ENCODE measurements at regions not wholly inside any gene's neighbourhood (a gene's known extent, or its start where the extent isn't known, plus 50 kb on each side); places are given as distances from the start of the nearest gene placed in this dataset.
"Not testable (repeated sequence)": the region's sequence is repeated elsewhere in the genome, so short reads cannot be mapped to it uniquely, and the experiment has no call there.

GRCh38 chr7:15128716-15129115 is 226.2 kb upstream of the DGKB start:
- ATAC-seq (no peak), FAIRE-seq (no peak), DNase-seq (ENCODE audit: low spot score) (no peak)
- no peak overlapping the region for H2AFZ ChIP-seq (ENCODE audit: low read length)
- TF ChIP-seq MLX (CRISPR knock-in tag; IDR thresholded peaks at IDR 0.05) (no peak), ZNF747 (CRISPR knock-in tag; IDR thresholded peaks at IDR 0.05; ENCODE audit: borderline replicate concordance) (no peak), PLSCR1 (CRISPR knock-in tag; IDR thresholded peaks at IDR 0.05; ENCODE audit: borderline replicate concordance) (no peak), ZNF432 (CRISPR knock-in tag; IDR thresholded peaks at IDR 0.05; ENCODE audit: borderline replicate concordance) (no peak), HMG20A (CRISPR knock-in tag; IDR thresholded peaks at IDR 0.05; ENCODE audit: borderline replicate concordance) (no peak), ZBTB14 (CRISPR knock-in tag; IDR thresholded peaks at IDR 0.05) (no peak), ZBTB25 (CRISPR knock-in tag; IDR thresholded peaks at IDR 0.05) (no peak), ZNF572 (CRISPR knock-in tag; IDR thresholded peaks at IDR 0.05) (no peak), ZNF280D (CRISPR knock-in tag; IDR thresholded peaks at IDR 0.05) (no peak), POLR2A (IDR thresholded peaks at IDR 0.05; ENCODE audit: insufficient read depth in 1 of 2, low read depth in 2 of 2, low read length in 2 of 2) (no peak)
- no peaks in the 10 kb centered on the region for H3K79me2 ChIP-seq (ENCODE audit: insufficient read depth, low read length)
- no peaks in the 10 kb centered on the region for H3K4me1 ChIP-seq (ENCODE audit: insufficient read depth, low read length)
- no peaks in the 10 kb centered on the region for H3K36me3 ChIP-seq (replicated peaks in 1 of 2; ENCODE audit: control insufficient read depth in 1 of 2, insufficient read depth in 2 of 2, low read length in 2 of 2)
- 0 out of 2 replicates have a peak, but pooled peaks cover 27% of the 10 kb centered on the region for H3K9me3 ChIP-seq (ENCODE audit: low read length)
- H3K4me2 ChIP-seq (ENCODE audit: low read depth, low read length): no peak overlapping the region
- H3K9ac ChIP-seq (ENCODE audit: insufficient read depth, low read depth, low read length): no peak overlapping the region
- intact Hi-C loops (cut with micrococcal nuclease; ENCODE audit: unreplicated experiment) (no loop called here), in situ Hi-C loops (cut with HindIII; ENCODE audit: extremely low pct_ligation_motif_present, low pct_unique_long_range_greater_than_20kb) (no loop called here)
- H3K27ac ChIP-seq (ENCODE audit: extremely low read length, insufficient read depth, low read length): no peak overlapping the region
- no TSS peak for BruUV-seq (replicated peaks)
- 10% methylated on average over 2 of the region's 2 CpGs for WGBS (ENCODE audit: low lambda C conversion rate)
- H4K20me1 ChIP-seq (ENCODE audit: insufficient read depth, low read length): no peaks in the 10 kb centered on the region
- ChIA-PET POLR2A (no interaction called here), CTCF (ENCODE audit: low intra/inter-chr PET ratio, low total read pairs) (no interaction called here)
- no peak overlapping the region for H3K4me3 ChIP-seq (replicated peaks in 1 of 3; ENCODE audit: insufficient read depth in 1 of 3, low read depth in 2 of 3, low read length in 3 of 3)
- H3K27me3 ChIP-seq (ENCODE audit: control insufficient read depth in 1 of 2, insufficient read depth in 2 of 2, low read length in 2 of 2): no peaks in the 10 kb centered on the region

GRCh38 chr7:15126653-15127052 is 224.1 kb upstream of the DGKB start:
- CTCF ChIA-PET (ENCODE audit: low intra/inter-chr PET ratio, low total read pairs); intact Hi-C loops (cut with micrococcal nuclease; ENCODE audit: unreplicated experiment); H3K36me3 ChIP-seq (replicated peaks in 1 of 2; ENCODE audit: control insufficient read depth in 1 of 2, insufficient read depth in 2 of 2, low read length in 2 of 2); H3K27ac ChIP-seq (ENCODE audit: extremely low read length, insufficient read depth, low read length); DNase-seq (ENCODE audit: low spot score); FAIRE-seq; in situ Hi-C loops (cut with HindIII; ENCODE audit: extremely low pct_ligation_motif_present, low pct_unique_long_range_greater_than_20kb); H3K4me1 ChIP-seq (ENCODE audit: insufficient read depth, low read length); ATAC-seq; H3K27me3 ChIP-seq (ENCODE audit: control insufficient read depth in 1 of 2, insufficient read depth in 2 of 2, low read length in 2 of 2); BruUV-seq (replicated peaks); H3K79me2 ChIP-seq (ENCODE audit: insufficient read depth, low read length); H3K4me2 ChIP-seq (ENCODE audit: low read depth, low read length); POLR2A ChIA-PET; H4K20me1 ChIP-seq (ENCODE audit: insufficient read depth, low read length); H3K9ac ChIP-seq (ENCODE audit: insufficient read depth, low read depth, low read length); H2AFZ ChIP-seq (ENCODE audit: low read length); H3K4me3 ChIP-seq (replicated peaks in 1 of 3; ENCODE audit: insufficient read depth in 1 of 3, low read depth in 2 of 3, low read length in 3 of 3): not testable (repeated sequence)
- 5% methylated on average over 1 of the region's 1 CpG for WGBS (ENCODE audit: low lambda C conversion rate)
- 0 out of 2 replicates have a peak, but pooled peaks cover 18% of the 10 kb centered on the region for H3K9me3 ChIP-seq (ENCODE audit: low read length)

Measured in HepG2 (cell line).